ENCODE measurements at regions not wholly inside any gene's neighbourhood (a gene's known extent, or its start where the extent isn't known, plus 50 kb on each side); places are given as distances from the start of the nearest gene placed in this dataset.

GRCh38 chr10:45152726-45153125 lies 152.0 kb downstream of the ZNF22 start:
- no CpG with 5 or more reads among the region's 3 CpGs for WGBS (ENCODE audit: extremely low coverage, insufficient coverage, insufficient read length)
- peaks cover 5% of the 10 kb centered on the region for H3K9me3 ChIP-seq (ENCODE audit: insufficient read depth, low read depth, low read length)
- H4K8ac ChIP-seq (ENCODE audit: low read depth, low read length) = no peak overlapping the region
- no peak overlapping the region for H4K12ac ChIP-seq (ENCODE audit: low read depth, low read length)
- no peak overlapping the region for H3K9ac ChIP-seq (ENCODE audit: low read length)
- no peak overlapping the region for H3K27ac ChIP-seq (ENCODE audit: low read depth, low read length)
- H3K79me1 ChIP-seq (ENCODE audit: low read length) = no peaks in the 10 kb centered on the region
- H3K79me2 ChIP-seq (ENCODE audit: control insufficient read depth, insufficient read depth, low read length, poor library complexity) = no peaks in the 10 kb centered on the region
- no peaks in the 10 kb centered on the region for H3K4me1 ChIP-seq (ENCODE audit: control insufficient read depth in 1 of 2, insufficient read depth in 2 of 2, low read length in 2 of 2)
- DNase-seq = no peak
- no peak overlapping the region for H3K4me3 ChIP-seq (ENCODE audit: low read depth, low read length)
- no peak overlapping the region for H3K4ac ChIP-seq (ENCODE audit: low read depth, low read length)
- no peak overlapping the region for H3K23ac ChIP-seq (ENCODE audit: low read length)
- H3K27me3 ChIP-seq (ENCODE audit: insufficient read depth, low read length) = no peaks in the 10 kb centered on the region
- no peak overlapping the region for H2AK5ac ChIP-seq (ENCODE audit: low read length)
- H3K36me3 ChIP-seq (ENCODE audit: control insufficient read depth in 1 of 2, insufficient read depth in 2 of 2, low read length in 2 of 2) = no peaks in the 10 kb centered on the region
- no peak overlapping the region for H4K91ac ChIP-seq (ENCODE audit: low read depth, low read length)
- no peak overlapping the region for H3K14ac ChIP-seq (ENCODE audit: low read length)
- no peak overlapping the region for H2AFZ ChIP-seq (ENCODE audit: insufficient read depth, low read length, poor library complexity)
- H3K18ac ChIP-seq (ENCODE audit: low read length) = no peak overlapping the region
- no peak overlapping the region for H2BK5ac ChIP-seq (ENCODE audit: low read depth, low read length, poor library complexity)
- no peak overlapping the region for H2BK12ac ChIP-seq (ENCODE audit: low read length)
- H3K4me2 ChIP-seq (ENCODE audit: low read length) = no peak overlapping the region
- no peak overlapping the region for H2BK120ac ChIP-seq (ENCODE audit: insufficient read depth, low read length, poor library complexity)

- no peak overlapping the region for H3K9ac ChIP-seq (ENCODE audit: low read length)
- H3K4ac ChIP-seq (ENCODE audit: low read depth, low read length) = no peak overlapping the region
- H2BK12ac ChIP-seq (ENCODE audit: low read length) = no peak overlapping the region
- no peak overlapping the region for H4K8ac ChIP-seq (ENCODE audit: low read depth, low read length)
- no CpG with 5 or more reads among the region's 3 CpGs for WGBS (ENCODE audit: extremely low coverage, insufficient coverage, insufficient read length)
- no peak overlapping the region for H2AFZ ChIP-seq (ENCODE audit: insufficient read depth, low read length, poor library complexity)
- H3K4me3 ChIP-seq (ENCODE audit: low read depth, low read length) = no peak overlapping the region
- H3K23ac ChIP-seq (ENCODE audit: low read length) = no peak overlapping the region
- H3K27me3 ChIP-seq (ENCODE audit: insufficient read depth, low read length) = no peaks in the 10 kb centered on the region
- no peaks in the 10 kb centered on the region for H3K79me1 ChIP-seq (ENCODE audit: low read length)
- no peak overlapping the region for H3K14ac ChIP-seq (ENCODE audit: low read length)
- H2AK5ac ChIP-seq (ENCODE audit: low read length) = no peak overlapping the region
- DNase-seq = no peak
- H3K4me1 ChIP-seq (ENCODE audit: control insufficient read depth in 1 of 2, insufficient read depth in 2 of 2, low read length in 2 of 2) = no peaks in the 10 kb centered on the region
- H3K79me2 ChIP-seq (ENCODE audit: control insufficient read depth, insufficient read depth, low read length, poor library complexity) = no peaks in the 10 kb centered on the region
- no peak overlapping the region for H3K4me2 ChIP-seq (ENCODE audit: low read length)
- no peak overlapping the region for H3K18ac ChIP-seq (ENCODE audit: low read length)
- H2BK5ac ChIP-seq (ENCODE audit: low read depth, low read length, poor library complexity) = no peak overlapping the region
- H4K91ac ChIP-seq (ENCODE audit: low read depth, low read length) = no peak overlapping the region
- H3K27ac ChIP-seq (ENCODE audit: low read depth, low read length) = no peak overlapping the region
- H2BK120ac ChIP-seq (ENCODE audit: insufficient read depth, low read length, poor library complexity) = no peak overlapping the region
- H3K9me3 ChIP-seq (ENCODE audit: insufficient read depth, low read depth, low read length) = peaks cover 5% of the 10 kb centered on the region
- H4K12ac ChIP-seq (ENCODE audit: low read depth, low read length) = no peak overlapping the region
- no peaks in the 10 kb centered on the region for H3K36me3 ChIP-seq (ENCODE audit: control insufficient read depth in 1 of 2, insufficient read depth in 2 of 2, low read length in 2 of 2)
Measured at GRCh38 chr10:45154502-45154901, 153.8 kb downstream of the ZNF22 start.

- H2BK5ac ChIP-seq (ENCODE audit: low read depth, low read length, poor library complexity) = no peak overlapping the region
- H2AFZ ChIP-seq (ENCODE audit: insufficient read depth, low read length, poor library complexity) = no peak overlapping the region
- no peak overlapping the region for H2AK5ac ChIP-seq (ENCODE audit: low read length)
- DNase-seq = no peak
- H3K18ac ChIP-seq (ENCODE audit: low read length) = no peak overlapping the region
- H3K27me3 ChIP-seq (ENCODE audit: insufficient read depth, low read length) = no peaks in the 10 kb centered on the region
- no peak overlapping the region for H4K12ac ChIP-seq (ENCODE audit: low read depth, low read length)
- H3K79me1 ChIP-seq (ENCODE audit: low read length) = no peaks in the 10 kb centered on the region
- H4K91ac ChIP-seq (ENCODE audit: low read depth, low read length) = no peak overlapping the region
- peaks cover 5% of the 10 kb centered on the region for H3K9me3 ChIP-seq (ENCODE audit: insufficient read depth, low read depth, low read length)
- H3K36me3 ChIP-seq (ENCODE audit: control insufficient read depth in 1 of 2, insufficient read depth in 2 of 2, low read length in 2 of 2) = no peaks in the 10 kb centered on the region
- H4K8ac ChIP-seq (ENCODE audit: low read depth, low read length) = no peak overlapping the region
- H3K4me3 ChIP-seq (ENCODE audit: low read depth, low read length) = no peak overlapping the region
- no peak overlapping the region for H3K4ac ChIP-seq (ENCODE audit: low read depth, low read length)
- WGBS (ENCODE audit: extremely low coverage, insufficient coverage, insufficient read length) = no CpG with 5 or more reads among the region's 5 CpGs
- no peaks in the 10 kb centered on the region for H3K4me1 ChIP-seq (ENCODE audit: control insufficient read depth in 1 of 2, insufficient read depth in 2 of 2, low read length in 2 of 2)
- H3K9ac ChIP-seq (ENCODE audit: low read length) = no peak overlapping the region
- no peaks in the 10 kb centered on the region for H3K79me2 ChIP-seq (ENCODE audit: control insufficient read depth, insufficient read depth, low read length, poor library complexity)
- no peak overlapping the region for H3K23ac ChIP-seq (ENCODE audit: low read length)
- H3K14ac ChIP-seq (ENCODE audit: low read length) = no peak overlapping the region
- no peak overlapping the region for H2BK12ac ChIP-seq (ENCODE audit: low read length)
- H2BK120ac ChIP-seq (ENCODE audit: insufficient read depth, low read length, poor library complexity) = no peak overlapping the region
- no peak overlapping the region for H3K27ac ChIP-seq (ENCODE audit: low read depth, low read length)
- no peak overlapping the region for H3K4me2 ChIP-seq (ENCODE audit: low read length)
Measured at GRCh38 chr10:45155784-45156183, 155.1 kb downstream of the ZNF22 start.

- no peak overlapping the region for H2AK5ac ChIP-seq (ENCODE audit: low read length)
- no peaks in the 10 kb centered on the region for H3K36me3 ChIP-seq (ENCODE audit: control insufficient read depth in 1 of 2, insufficient read depth in 2 of 2, low read length in 2 of 2)
- H3K27ac ChIP-seq (ENCODE audit: low read depth, low read length) = no peak overlapping the region
- H3K27me3 ChIP-seq (ENCODE audit: insufficient read depth, low read length) = no peaks in the 10 kb centered on the region
- H3K4me2 ChIP-seq (ENCODE audit: low read length) = no peak overlapping the region
- H3K79me2 ChIP-seq (ENCODE audit: control insufficient read depth, insufficient read depth, low read length, poor library complexity) = no peaks in the 10 kb centered on the region
- H2BK12ac ChIP-seq (ENCODE audit: low read length) = no peak overlapping the region
- H3K4me1 ChIP-seq (ENCODE audit: control insufficient read depth in 1 of 2, insufficient read depth in 2 of 2, low read length in 2 of 2) = no peaks in the 10 kb centered on the region
- no peak overlapping the region for H4K91ac ChIP-seq (ENCODE audit: low read depth, low read length)
- H2BK5ac ChIP-seq (ENCODE audit: low read depth, low read length, poor library complexity) = no peak overlapping the region
- no peak overlapping the region for H3K23ac ChIP-seq (ENCODE audit: low read length)
- H3K4me3 ChIP-seq (ENCODE audit: low read depth, low read length) = no peak overlapping the region
- H4K12ac ChIP-seq (ENCODE audit: low read depth, low read length) = no peak overlapping the region
- H4K8ac ChIP-seq (ENCODE audit: low read depth, low read length) = no peak overlapping the region
- H3K14ac ChIP-seq (ENCODE audit: low read length) = no peak overlapping the region
- H3K79me1 ChIP-seq (ENCODE audit: low read length) = no peaks in the 10 kb centered on the region
- H3K9me3 ChIP-seq (ENCODE audit: insufficient read depth, low read depth, low read length) = no peaks in the 10 kb centered on the region
- no peak for DNase-seq
- H2BK120ac ChIP-seq (ENCODE audit: insufficient read depth, low read length, poor library complexity) = no peak overlapping the region
- no CpG with 5 or more reads among the region's 1 CpG for WGBS (ENCODE audit: extremely low coverage, insufficient coverage, insufficient read length)
- no peak overlapping the region for H3K18ac ChIP-seq (ENCODE audit: low read length)
- H2AFZ ChIP-seq (ENCODE audit: insufficient read depth, low read length, poor library complexity) = no peak overlapping the region
- no peak overlapping the region for H3K4ac ChIP-seq (ENCODE audit: low read depth, low read length)
- no peak overlapping the region for H3K9ac ChIP-seq (ENCODE audit: low read length)
Measured at GRCh38 chr10:45160271-45160670, 155.1 kb downstream of the OR13A1 start.
